ENCODE measurements at regions not wholly inside any gene's neighbourhood (a gene's known extent, or its start where the extent isn't known, plus 50 kb on each side); places are given as distances from the start of the nearest gene placed in this dataset.
"Not testable (repeated sequence)": the region's sequence is repeated elsewhere in the genome, so short reads cannot be mapped to it uniquely, and the experiment has no call there.

GRCh38 chr2:87515226-87515625 lies 232.7 kb upstream of the PLGLB2 start:
- DNase-seq (ENCODE audit: low spot score), result not testable (repeated sequence)

GRCh38 chr2:87515875-87516274 lies 232.0 kb upstream of the PLGLB2 start:
- not testable (repeated sequence) for DNase-seq (ENCODE audit: low spot score)

- not testable (repeated sequence) for DNase-seq (ENCODE audit: low spot score)
These were observed 231.4 kb upstream of the PLGLB2 start for GRCh38 chr2:87516369-87516967.

GRCh38 chr2:87517438-87517837 lies 230.4 kb upstream of the PLGLB2 start:
- DNase-seq (ENCODE audit: low spot score), result not testable (repeated sequence)

GRCh38 chr2:87518066-87518465 lies 229.8 kb upstream of the PLGLB2 start:
- DNase-seq (ENCODE audit: low spot score), result not testable (repeated sequence)

- not testable (repeated sequence) for DNase-seq (ENCODE audit: low spot score)
These were observed 229.3 kb upstream of the PLGLB2 start for GRCh38 chr2:87518547-87518946.

- DNase-seq (ENCODE audit: low spot score), result not testable (repeated sequence)
These were observed 228.5 kb upstream of the PLGLB2 start for GRCh38 chr2:87519158-87520011.

- not testable (repeated sequence) for DNase-seq (ENCODE audit: low spot score)
These were observed 226.8 kb upstream of the PLGLB2 start for GRCh38 chr2:87521057-87521456.

- DNase-seq (ENCODE audit: low spot score), result not testable (repeated sequence)
These were observed 226.4 kb upstream of the PLGLB2 start for GRCh38 chr2:87521489-87521888.

GRCh38 chr2:87524619-87525188 lies 223.2 kb upstream of the PLGLB2 start:
- DNase-seq (ENCODE audit: low spot score), result not testable (repeated sequence)

- not testable (repeated sequence) for DNase-seq (ENCODE audit: low spot score)
These were observed 222.3 kb upstream of the PLGLB2 start for GRCh38 chr2:87525497-87525991.

- not testable (repeated sequence) for DNase-seq (ENCODE audit: low spot score)
These were observed 221.6 kb upstream of the PLGLB2 start for GRCh38 chr2:87526258-87526657.

GRCh38 chr2:87531968-87532715 lies 215.7 kb upstream of the PLGLB2 start:
- DNase-seq (ENCODE audit: low spot score), result not testable (repeated sequence)

GRCh38 chr2:87533390-87534272 lies 214.3 kb upstream of the PLGLB2 start:
- not testable (repeated sequence) for DNase-seq (ENCODE audit: low spot score)

GRCh38 chr2:87534273-87534889 lies 213.5 kb upstream of the PLGLB2 start:
- DNase-seq (ENCODE audit: low spot score), result not testable (repeated sequence)

- DNase-seq (ENCODE audit: low spot score), result not testable (repeated sequence)
These were observed 211.5 kb upstream of the PLGLB2 start for GRCh38 chr2:87536427-87536826.

- DNase-seq (ENCODE audit: low spot score), result not testable (repeated sequence)
These were observed 210.6 kb upstream of the PLGLB2 start for GRCh38 chr2:87537251-87537671.

GRCh38 chr2:87538268-87538667 lies 209.6 kb upstream of the PLGLB2 start:
- not testable (repeated sequence) for DNase-seq (ENCODE audit: low spot score)

GRCh38 chr2:87539151-87539943 lies 208.5 kb upstream of the PLGLB2 start:
- not testable (repeated sequence) for DNase-seq (ENCODE audit: low spot score)

Measured in LoVo (cell line).